NCI-H524 (cell line): ENCODE measurements at regions not wholly inside any gene's neighbourhood (a gene's known extent, or its start where the extent isn't known, plus 50 kb on each side); places are given as distances from the start of the nearest gene placed in this dataset.
A peak's percentile ranks its signal among the peaks of the same experiment; 100 is the strongest.

ENCODE experiments used
- DNase-seq, 2 experiments: peaks; one replicate each; lab custom pipeline; 2025; lab: John Stamatoyannopoulos, UW

DNA sequence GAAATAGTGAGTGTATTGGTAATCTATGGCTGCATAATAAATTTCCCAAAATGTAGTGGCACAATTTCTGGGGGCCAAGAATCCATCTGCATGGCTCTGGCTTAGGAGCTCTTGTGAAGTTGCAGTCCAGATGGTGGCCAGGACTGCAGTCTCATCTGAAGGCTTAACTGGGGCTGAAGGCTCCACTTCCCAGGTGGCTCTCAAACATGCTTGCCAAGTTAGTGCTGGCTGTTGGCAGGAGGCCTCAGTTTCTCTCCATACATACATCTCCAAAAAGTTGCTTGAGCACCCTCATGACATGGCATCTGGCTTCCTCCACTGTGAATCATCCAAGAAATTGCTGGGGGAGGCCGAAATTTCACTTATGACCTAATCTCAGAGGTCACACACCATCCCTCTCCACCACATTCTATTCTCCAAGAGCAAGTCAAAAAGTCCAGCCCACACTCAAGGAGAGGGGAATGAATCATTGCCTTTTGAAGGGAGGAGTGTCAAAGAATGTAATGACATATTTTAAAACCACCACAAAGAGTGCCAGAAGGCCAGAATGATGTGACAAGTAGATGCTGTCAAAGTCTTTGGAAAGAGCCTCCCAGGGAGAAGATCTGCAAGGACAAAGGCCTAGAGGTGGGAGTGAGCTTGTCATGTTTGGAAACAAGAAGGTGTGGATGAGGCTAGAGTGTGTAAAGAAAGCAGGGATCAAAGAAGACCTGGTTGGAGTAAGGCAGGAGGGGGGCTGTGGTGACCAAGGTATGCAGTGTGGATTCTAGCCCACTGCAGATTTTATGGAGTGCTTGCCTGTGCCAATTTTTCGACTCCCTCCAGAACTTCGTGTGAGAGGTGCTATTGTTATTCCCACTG is 566.2 kb downstream of the MIAT start:
- no peak for DNase-seq

GRCh38 chr22:27224485-27225374 is 567.3 kb downstream of the MIAT start:
- DNase-seq, result no peak

- no peak for DNase-seq
Observed at GRCh38 chr22:27226666-27227065, 569.3 kb downstream of the MIAT start.

DNA sequence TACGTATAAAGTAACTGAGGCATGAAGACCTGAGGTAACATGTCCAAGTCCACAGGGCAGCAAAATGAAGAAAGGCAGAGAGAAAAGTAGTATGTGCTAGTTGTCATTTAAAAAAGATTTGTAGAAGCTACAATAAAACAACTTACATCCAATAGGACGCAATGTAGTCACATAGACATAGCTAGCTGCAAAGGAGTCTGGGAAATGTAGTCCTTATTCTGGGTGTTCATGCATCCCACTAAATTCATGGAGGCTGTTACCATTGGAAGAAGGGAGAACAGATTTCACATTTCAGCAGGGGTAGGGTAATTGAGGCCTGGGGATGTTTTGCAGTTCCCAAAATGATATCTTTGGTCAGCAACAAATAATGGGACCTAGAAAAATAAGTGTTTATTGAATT is 571.4 kb downstream of the MIAT start:
- no peak for DNase-seq

DNA sequence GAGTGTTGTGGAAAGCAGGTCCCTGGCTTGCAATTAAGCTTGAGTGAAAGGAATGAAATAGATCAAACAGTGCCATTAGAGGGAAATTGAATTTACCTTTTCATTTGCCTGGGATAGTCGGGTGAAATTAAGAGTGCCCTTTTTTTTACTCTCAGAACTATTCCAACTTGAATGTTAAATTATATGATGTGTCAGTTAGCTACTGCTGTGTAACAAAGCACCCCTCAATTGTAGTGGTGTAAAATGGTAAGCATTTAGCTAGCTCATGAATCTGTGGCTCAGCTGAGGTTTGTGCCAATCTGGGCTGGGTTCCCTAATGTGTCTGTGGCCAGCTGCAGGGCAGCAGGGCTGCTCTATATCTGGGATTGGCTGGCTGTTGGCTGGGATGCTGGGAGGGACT is 571.4 kb downstream of the MN1 start:
- no peak for DNase-seq

- peak; percentile 59 to 91 for DNase-seq
Observed at GRCh38 chr22:27231266-27231665, 570.3 kb downstream of the MN1 start.

GRCh38 chr22:27232077-27232476 is 569.5 kb downstream of the MN1 start:
- no peak for DNase-seq

DNA sequence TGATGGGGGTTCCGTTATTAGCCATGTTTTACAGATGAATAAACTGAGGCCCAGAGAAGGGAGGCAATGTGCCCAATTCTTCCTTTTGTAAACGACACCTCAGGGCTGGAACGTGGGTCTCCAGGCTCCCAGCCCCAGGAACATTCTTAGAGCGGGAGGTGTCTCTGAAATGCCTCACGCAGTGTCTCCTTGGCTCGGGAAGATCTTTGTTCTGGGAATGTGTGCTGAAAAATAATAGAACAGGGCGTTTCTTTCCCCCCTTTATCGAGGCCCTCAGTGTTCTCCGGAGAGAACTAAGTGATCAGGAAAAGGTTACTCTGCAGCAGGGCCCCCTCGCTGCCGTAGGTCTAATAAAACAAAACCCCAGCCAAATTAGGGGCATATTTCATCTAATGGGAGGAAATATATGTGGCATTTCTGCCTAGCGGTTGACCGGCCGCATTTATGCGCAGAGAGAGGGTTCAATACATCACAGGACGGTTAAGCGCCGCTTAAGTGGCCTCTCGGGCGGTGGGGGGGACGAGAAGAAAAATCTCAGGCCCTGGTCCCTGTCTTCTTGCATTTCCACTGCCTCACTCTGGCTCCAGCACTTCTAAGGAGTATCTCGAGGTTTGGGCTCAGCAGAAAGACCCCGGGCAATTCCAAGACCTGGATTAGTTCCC is 564.3 kb downstream of the MN1 start:
- DNase-seq, result no peak

DNA sequence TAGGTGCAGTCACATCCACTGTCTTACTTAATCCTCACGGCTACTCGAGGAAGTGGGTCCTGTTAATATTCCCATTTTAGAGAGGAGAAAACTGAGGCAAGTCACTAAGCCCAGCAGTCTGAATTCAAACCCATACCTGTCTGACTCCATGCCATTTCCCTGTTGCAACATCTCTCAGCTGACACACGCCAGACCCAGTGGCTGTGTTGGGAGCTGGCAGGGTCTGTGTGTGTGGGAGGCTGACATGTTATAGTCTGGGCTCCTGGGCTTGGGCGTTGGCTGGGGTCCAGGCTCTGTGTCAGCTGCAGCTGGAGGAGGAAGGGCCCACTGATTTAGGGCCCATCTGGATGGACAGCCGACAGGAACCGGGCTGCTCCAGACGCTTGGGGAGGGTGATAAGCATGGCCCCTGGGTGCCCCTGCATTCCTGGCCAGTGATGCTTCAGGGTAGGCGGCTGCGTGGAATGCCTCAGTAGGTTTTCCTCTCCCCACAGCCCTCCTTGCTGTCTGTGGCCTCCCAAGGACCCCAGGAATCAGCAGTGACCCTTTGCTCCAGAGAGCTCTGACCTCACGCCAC is 562.5 kb downstream of the MN1 start:
- peak; percentile 20 to 59 for DNase-seq

DNA sequence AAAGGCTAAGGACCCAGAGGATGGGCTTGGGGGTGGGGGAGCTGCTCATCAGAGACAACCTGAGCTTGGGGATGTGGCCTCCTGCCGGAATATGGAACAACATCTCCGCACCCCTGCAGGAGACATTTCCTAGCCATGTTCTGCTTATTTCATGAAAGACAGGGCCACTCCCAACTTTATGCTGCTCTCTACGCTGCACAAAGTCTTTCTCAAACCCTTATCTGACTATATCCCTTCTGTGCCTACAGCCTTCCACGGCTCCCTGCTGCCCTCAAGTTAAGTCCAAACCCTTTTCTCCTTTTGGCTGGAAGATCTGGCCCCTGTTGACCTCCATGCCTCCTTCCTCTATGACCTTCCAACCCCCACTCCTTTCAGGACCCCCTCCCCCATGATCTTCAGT is 562.0 kb downstream of the MN1 start:
- no peak for DNase-seq

DNA sequence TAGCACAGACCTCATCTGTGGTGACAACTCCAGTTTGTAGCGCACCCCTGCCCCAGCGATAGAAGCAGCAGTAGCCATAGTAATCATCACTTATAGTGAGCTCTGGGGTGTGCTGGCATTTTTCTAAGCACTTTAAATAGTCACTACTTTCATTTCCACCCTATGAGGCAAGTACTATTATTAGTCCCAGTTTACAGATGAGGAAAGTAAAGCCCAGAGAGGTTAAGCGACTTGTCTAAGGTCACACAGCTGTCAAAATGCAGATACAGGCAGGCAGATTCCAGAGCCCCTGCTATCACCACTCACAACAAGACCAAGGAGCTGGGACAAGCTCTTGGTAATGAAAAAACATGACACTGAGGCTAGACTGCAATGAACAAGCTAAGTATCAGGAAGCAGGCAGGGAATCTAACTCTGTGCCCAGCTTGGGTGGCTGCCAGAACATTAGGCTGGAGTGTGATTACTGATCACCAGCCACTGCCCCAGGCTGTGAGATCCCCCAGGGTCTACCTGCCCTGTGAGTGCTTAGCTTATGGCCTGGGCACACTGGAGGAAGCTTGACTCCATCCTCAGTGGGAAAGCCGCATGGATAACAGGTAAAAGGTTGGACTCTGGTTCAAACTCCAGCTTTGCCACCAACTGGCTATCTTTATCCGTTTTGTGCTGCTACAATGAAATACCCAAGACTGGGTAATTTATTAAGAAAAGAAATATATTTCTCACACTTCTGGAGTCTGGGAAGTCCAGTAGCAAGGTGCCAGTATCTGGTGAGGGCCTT is 561.1 kb downstream of the MN1 start:
- DNase-seq, result no peak

- peak; percentile 48 to 76 for DNase-seq
Observed at GRCh38 chr22:27241430-27242321, 559.9 kb downstream of the MN1 start.

GRCh38 chr22:27242474-27242873 is 559.1 kb downstream of the MN1 start:
- DNase-seq, result no peak

GRCh38 chr22:27242917-27243589 is 558.5 kb downstream of the MN1 start:
- no peak for DNase-seq

DNA sequence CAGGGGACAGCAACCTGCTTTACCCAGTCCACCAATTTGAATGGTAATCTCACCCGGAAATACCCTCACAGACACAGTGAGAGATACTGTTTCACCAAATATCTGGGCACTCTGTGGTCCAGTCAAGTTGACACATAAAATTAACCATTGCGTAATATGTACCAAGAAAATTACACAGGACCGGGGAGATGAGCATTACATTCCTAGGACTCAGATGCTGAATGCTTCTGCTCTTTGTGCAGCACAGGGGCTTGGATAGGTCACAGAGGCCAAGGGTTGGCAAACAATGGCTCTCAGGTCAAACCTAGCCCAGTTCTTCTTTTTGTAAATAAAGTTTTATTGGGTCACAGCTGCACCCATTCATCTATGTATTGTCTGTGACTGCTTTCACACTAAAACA is 557.2 kb downstream of the MN1 start:
- no peak for DNase-seq

- peak; percentile 61 to 77 for DNase-seq
Observed at GRCh38 chr22:27245056-27245455, 556.5 kb downstream of the MN1 start.

GRCh38 chr22:27246558-27246957 is 555.0 kb downstream of the MN1 start:
- DNase-seq, result no peak

GRCh38 chr22:27247701-27248434 is 553.7 kb downstream of the MN1 start:
- DNase-seq, result no peak

GRCh38 chr22:27250418-27250817 is 551.1 kb downstream of the MN1 start:
- DNase-seq, result no peak
